ENCODE measurements at regions not wholly inside any gene's neighbourhood (a gene's known extent, or its start where the extent isn't known, plus 50 kb on each side); places are given as distances from the start of the nearest gene placed in this dataset.
A peak's percentile ranks its signal among the peaks of the same experiment; 100 is the strongest.

DNA sequence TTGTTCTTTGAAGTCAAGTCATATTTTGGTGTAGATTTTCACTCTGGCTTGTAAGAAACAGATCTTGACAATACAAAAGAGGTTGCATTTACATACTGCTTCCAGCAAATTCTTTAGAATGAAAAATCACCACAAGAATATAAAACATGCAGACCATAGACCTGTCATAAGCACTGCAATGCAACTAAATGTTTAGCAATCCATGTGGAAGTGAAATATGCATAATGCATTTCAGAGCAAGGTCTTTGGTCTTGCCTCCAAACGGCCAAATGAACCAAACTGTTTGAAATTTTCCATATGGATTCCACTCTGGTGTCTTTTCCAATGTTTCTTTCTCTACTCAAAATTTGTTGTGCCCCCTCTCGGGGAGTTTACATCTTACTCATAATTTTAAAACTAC lies 271.0 kb upstream of the CDH20 start:
- Histone ChIP-seq H4K12ac (ENCODE audit: low read depth, low read length) (no peak overlapping the region), H2BK5ac (ENCODE audit: low read depth, low read length, poor library complexity) (no peak overlapping the region), H3K4me2 (ENCODE audit: low read length) (no peak overlapping the region), H3K4ac (ENCODE audit: low read depth, low read length) (no peak overlapping the region), H3K27me3 (ENCODE audit: insufficient read depth, low read length) (no peaks in the 10 kb centered on the region), H2AK5ac (ENCODE audit: low read length) (no peak overlapping the region), H3K79me1 (ENCODE audit: low read length) (no peaks in the 10 kb centered on the region), H3K36me3 (ENCODE audit: control insufficient read depth in 1 of 2, insufficient read depth in 2 of 2, low read length in 2 of 2) (no peaks in the 10 kb centered on the region), H3K4me3 (ENCODE audit: low read depth, low read length) (no peak overlapping the region), H2AFZ (ENCODE audit: insufficient read depth, low read length, poor library complexity) (no peak overlapping the region), H4K8ac (ENCODE audit: low read depth, low read length) (no peak overlapping the region), H3K18ac (ENCODE audit: low read length) (no peak overlapping the region), H3K27ac (ENCODE audit: low read depth, low read length) (no peak overlapping the region), H2BK12ac (ENCODE audit: low read length) (no peak overlapping the region), H3K79me2 (ENCODE audit: control insufficient read depth, insufficient read depth, low read length, poor library complexity) (no peaks in the 10 kb centered on the region), H3K4me1 (ENCODE audit: control insufficient read depth in 1 of 2, insufficient read depth in 2 of 2, low read length in 2 of 2) (no peaks in the 10 kb centered on the region), H3K23ac (ENCODE audit: low read length) (no peak overlapping the region), H3K9me3 (ENCODE audit: insufficient read depth, low read depth, low read length) (no peaks in the 10 kb centered on the region), H2BK120ac (ENCODE audit: insufficient read depth, low read length, poor library complexity) (no peak overlapping the region), H3K9ac (ENCODE audit: low read length) (no peak overlapping the region), H4K91ac (ENCODE audit: low read depth, low read length) (no peak overlapping the region), H3K14ac (ENCODE audit: low read length) (no peak overlapping the region)
- WGBS (ENCODE audit: extremely low coverage, insufficient coverage, insufficient read length): no CpG with 5 or more reads among the region's 2 CpGs
- peak; percentile 1 to 58 for DNase-seq

GRCh38 chr18:61064911-61065310 lies 268.3 kb upstream of the CDH20 start:
- Histone ChIP-seq H3K4me3 (ENCODE audit: low read depth, low read length) (no peak overlapping the region), H3K4ac (ENCODE audit: low read depth, low read length) (no peak overlapping the region), H3K4me1 (ENCODE audit: control insufficient read depth in 1 of 2, insufficient read depth in 2 of 2, low read length in 2 of 2) (no peaks in the 10 kb centered on the region), H3K18ac (ENCODE audit: low read length) (no peak overlapping the region), H3K4me2 (ENCODE audit: low read length) (no peak overlapping the region), H3K27ac (ENCODE audit: low read depth, low read length) (no peak overlapping the region), H2BK120ac (ENCODE audit: insufficient read depth, low read length, poor library complexity) (no peak overlapping the region), H3K27me3 (ENCODE audit: insufficient read depth, low read length) (no peaks in the 10 kb centered on the region), H3K36me3 (ENCODE audit: control insufficient read depth in 1 of 2, insufficient read depth in 2 of 2, low read length in 2 of 2) (no peaks in the 10 kb centered on the region), H4K91ac (ENCODE audit: low read depth, low read length) (no peak overlapping the region), H3K79me1 (ENCODE audit: low read length) (no peaks in the 10 kb centered on the region), H3K79me2 (ENCODE audit: control insufficient read depth, insufficient read depth, low read length, poor library complexity) (no peaks in the 10 kb centered on the region), H4K12ac (ENCODE audit: low read depth, low read length) (no peak overlapping the region), H3K23ac (ENCODE audit: low read length) (no peak overlapping the region), H2BK5ac (ENCODE audit: low read depth, low read length, poor library complexity) (no peak overlapping the region), H3K9ac (ENCODE audit: low read length) (no peak overlapping the region), H3K9me3 (ENCODE audit: insufficient read depth, low read depth, low read length) (no peaks in the 10 kb centered on the region), H2AFZ (ENCODE audit: insufficient read depth, low read length, poor library complexity) (no peak overlapping the region), H2BK12ac (ENCODE audit: low read length) (no peak overlapping the region), H4K8ac (ENCODE audit: low read depth, low read length) (no peak overlapping the region), H3K14ac (ENCODE audit: low read length) (no peak overlapping the region), H2AK5ac (ENCODE audit: low read length) (no peak overlapping the region)
- DNase-seq: no peak

DNA sequence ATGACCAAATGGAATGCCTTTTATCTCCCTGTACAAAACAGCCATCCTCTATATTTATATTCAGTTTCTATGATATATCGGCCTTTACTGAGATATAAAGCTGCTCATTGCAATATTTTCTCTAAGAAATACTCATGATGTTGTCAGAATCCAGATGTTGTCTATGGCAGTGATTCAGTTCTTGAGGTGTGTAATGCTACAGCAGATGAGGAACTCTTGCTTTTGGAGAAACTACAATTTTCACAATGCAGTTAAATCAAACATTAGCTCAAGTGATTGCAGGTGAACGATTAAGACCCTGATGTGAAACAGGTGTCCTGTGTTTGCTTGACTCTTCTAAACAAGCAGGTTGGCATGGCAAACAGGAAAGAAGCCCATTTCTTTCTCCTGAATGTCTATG lies 256.2 kb upstream of the CDH20 start:
- no peak overlapping the region for H3K4ac ChIP-seq (ENCODE audit: low read depth, low read length)
- no peaks in the 10 kb centered on the region for H3K79me2 ChIP-seq (ENCODE audit: control insufficient read depth, insufficient read depth, low read length, poor library complexity)
- H4K8ac ChIP-seq (ENCODE audit: low read depth, low read length): no peak overlapping the region
- no peak overlapping the region for H3K4me2 ChIP-seq (ENCODE audit: low read length)
- no peak overlapping the region for H2BK12ac ChIP-seq (ENCODE audit: low read length)
- H3K23ac ChIP-seq (ENCODE audit: low read length): no peak overlapping the region
- no peak overlapping the region for H3K4me3 ChIP-seq (ENCODE audit: low read depth, low read length)
- H4K91ac ChIP-seq (ENCODE audit: low read depth, low read length): no peak overlapping the region
- H3K36me3 ChIP-seq (ENCODE audit: control insufficient read depth in 1 of 2, insufficient read depth in 2 of 2, low read length in 2 of 2): no peaks in the 10 kb centered on the region
- H4K12ac ChIP-seq (ENCODE audit: low read depth, low read length): no peak overlapping the region
- no peaks in the 10 kb centered on the region for H3K4me1 ChIP-seq (ENCODE audit: control insufficient read depth in 1 of 2, insufficient read depth in 2 of 2, low read length in 2 of 2)
- no peak overlapping the region for H3K9ac ChIP-seq (ENCODE audit: low read length)
- DNase-seq: no peak
- no peaks in the 10 kb centered on the region for H3K27me3 ChIP-seq (ENCODE audit: insufficient read depth, low read length)
- H3K27ac ChIP-seq (ENCODE audit: low read depth, low read length): no peak overlapping the region
- H2AK5ac ChIP-seq (ENCODE audit: low read length): no peak overlapping the region
- H2BK120ac ChIP-seq (ENCODE audit: insufficient read depth, low read length, poor library complexity): no peak overlapping the region
- no peak overlapping the region for H2BK5ac ChIP-seq (ENCODE audit: low read depth, low read length, poor library complexity)
- H3K79me1 ChIP-seq (ENCODE audit: low read length): no peaks in the 10 kb centered on the region
- H2AFZ ChIP-seq (ENCODE audit: insufficient read depth, low read length, poor library complexity): no peak overlapping the region
- WGBS (ENCODE audit: extremely low coverage, insufficient coverage, insufficient read length): no CpG with 5 or more reads among the region's 2 CpGs
- H3K9me3 ChIP-seq (ENCODE audit: insufficient read depth, low read depth, low read length): no peaks in the 10 kb centered on the region
- no peak overlapping the region for H3K14ac ChIP-seq (ENCODE audit: low read length)
- H3K18ac ChIP-seq (ENCODE audit: low read length): no peak overlapping the region

- DNase-seq: no peak
- Histone ChIP-seq H3K27ac (ENCODE audit: low read depth, low read length) (no peak overlapping the region), H3K14ac (ENCODE audit: low read length) (no peak overlapping the region), H4K12ac (ENCODE audit: low read depth, low read length) (no peak overlapping the region), H3K9ac (ENCODE audit: low read length) (no peak overlapping the region), H3K4me2 (ENCODE audit: low read length) (no peak overlapping the region), H2BK5ac (ENCODE audit: low read depth, low read length, poor library complexity) (no peak overlapping the region), H3K4me1 (ENCODE audit: control insufficient read depth in 1 of 2, insufficient read depth in 2 of 2, low read length in 2 of 2) (no peaks in the 10 kb centered on the region), H2BK120ac (ENCODE audit: insufficient read depth, low read length, poor library complexity) (no peak overlapping the region), H3K79me2 (ENCODE audit: control insufficient read depth, insufficient read depth, low read length, poor library complexity) (no peaks in the 10 kb centered on the region), H3K4ac (ENCODE audit: low read depth, low read length) (no peak overlapping the region), H3K9me3 (ENCODE audit: insufficient read depth, low read depth, low read length) (no peaks in the 10 kb centered on the region), H4K91ac (ENCODE audit: low read depth, low read length) (no peak overlapping the region), H3K18ac (ENCODE audit: low read length) (no peak overlapping the region), H2AFZ (ENCODE audit: insufficient read depth, low read length, poor library complexity) (no peak overlapping the region), H3K4me3 (ENCODE audit: low read depth, low read length) (no peak overlapping the region), H3K79me1 (ENCODE audit: low read length) (no peaks in the 10 kb centered on the region), H4K8ac (ENCODE audit: low read depth, low read length) (no peak overlapping the region), H2AK5ac (ENCODE audit: low read length) (no peak overlapping the region), H3K27me3 (ENCODE audit: insufficient read depth, low read length) (no peaks in the 10 kb centered on the region), H3K23ac (ENCODE audit: low read length) (no peak overlapping the region), H3K36me3 (ENCODE audit: control insufficient read depth in 1 of 2, insufficient read depth in 2 of 2, low read length in 2 of 2) (no peaks in the 10 kb centered on the region), H2BK12ac (ENCODE audit: low read length) (no peak overlapping the region)
- no CpG with 5 or more reads among the region's 3 CpGs for WGBS (ENCODE audit: extremely low coverage, insufficient coverage, insufficient read length)
These were observed 253.5 kb upstream of the CDH20 start for GRCh38 chr18:61079714-61080113.
